ENCODE measurements at regions not wholly inside any gene's neighbourhood (a gene's known extent, or its start where the extent isn't known, plus 50 kb on each side); places are given as distances from the start of the nearest gene placed in this dataset.

- DNase-seq (ENCODE audit: low read depth, low spot score) = no peak
Measured at GRCh38 chr2:83567551-83567950, 891.5 kb downstream of the SUCLG1 start.

DNA sequence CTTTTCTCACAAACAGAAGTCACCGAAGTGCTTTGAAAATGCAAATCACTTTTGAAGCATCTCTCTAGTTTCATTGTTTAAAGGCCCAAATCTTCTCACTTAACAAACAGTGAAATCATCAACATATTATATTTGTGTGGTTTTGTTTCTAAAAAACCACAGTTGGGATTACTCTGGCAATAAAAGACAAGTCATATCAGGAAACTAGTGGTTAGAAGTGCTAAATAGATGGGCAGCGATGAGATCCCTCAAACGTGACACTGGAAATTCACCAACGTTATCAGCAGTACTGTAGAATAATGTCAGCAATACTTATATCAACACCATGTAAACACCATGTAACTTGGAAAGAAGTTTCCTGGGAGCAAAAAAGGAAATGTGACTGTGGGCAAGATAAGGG, 893.5 kb downstream of the SUCLG1 start:
- DNase-seq (ENCODE audit: low read depth, low spot score) = no peak

- DNase-seq (ENCODE audit: low read depth, low spot score) = no peak
Measured at GRCh38 chr2:83565181-83565580, 893.9 kb downstream of the SUCLG1 start.

- no peak for DNase-seq (ENCODE audit: low read depth, low spot score)
Measured at GRCh38 chr2:83561592-83561991, 897.5 kb downstream of the SUCLG1 start.

DNA sequence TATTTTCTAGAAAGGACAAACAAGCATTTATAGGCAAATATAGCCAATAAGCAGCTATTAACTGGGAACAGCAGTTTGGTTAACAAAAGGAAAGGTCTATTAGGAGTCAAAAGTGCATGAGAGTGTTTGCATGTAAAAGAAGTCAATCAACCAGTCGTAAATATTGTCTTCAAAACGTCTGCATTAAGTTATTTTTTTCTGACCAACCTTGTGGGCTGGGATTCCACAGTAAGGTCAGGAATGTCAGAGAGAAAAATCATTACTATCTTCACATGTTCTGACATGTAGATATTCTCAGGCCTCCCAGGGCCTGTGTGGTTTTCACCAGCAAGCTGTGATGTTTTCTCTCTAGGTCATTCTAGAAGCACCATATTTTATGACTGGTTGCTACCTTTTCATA, 922.5 kb downstream of the SUCLG1 start:
- no peak for DNase-seq (ENCODE audit: low read depth, low spot score)

DNA sequence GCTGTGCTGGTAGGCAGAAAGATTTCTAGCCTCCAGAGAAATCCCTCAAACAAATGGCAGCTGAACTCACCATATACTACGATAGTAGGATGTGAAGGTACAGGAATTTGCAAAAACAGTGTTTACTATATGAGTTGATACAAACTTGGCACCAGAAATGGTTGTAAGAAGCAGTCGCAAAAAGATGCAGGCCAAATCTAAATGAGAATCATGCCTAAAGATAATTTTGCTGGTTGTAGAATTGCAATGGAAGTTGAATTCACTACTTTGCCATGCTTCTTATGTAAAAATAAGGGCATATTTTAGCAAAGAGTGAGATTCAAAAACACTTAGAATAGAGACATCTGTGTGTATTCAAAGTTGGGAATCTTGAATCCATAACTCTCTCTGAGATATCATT, 924.7 kb downstream of the SUCLG1 start:
- DNase-seq (ENCODE audit: low read depth, low spot score) = no peak

DNA sequence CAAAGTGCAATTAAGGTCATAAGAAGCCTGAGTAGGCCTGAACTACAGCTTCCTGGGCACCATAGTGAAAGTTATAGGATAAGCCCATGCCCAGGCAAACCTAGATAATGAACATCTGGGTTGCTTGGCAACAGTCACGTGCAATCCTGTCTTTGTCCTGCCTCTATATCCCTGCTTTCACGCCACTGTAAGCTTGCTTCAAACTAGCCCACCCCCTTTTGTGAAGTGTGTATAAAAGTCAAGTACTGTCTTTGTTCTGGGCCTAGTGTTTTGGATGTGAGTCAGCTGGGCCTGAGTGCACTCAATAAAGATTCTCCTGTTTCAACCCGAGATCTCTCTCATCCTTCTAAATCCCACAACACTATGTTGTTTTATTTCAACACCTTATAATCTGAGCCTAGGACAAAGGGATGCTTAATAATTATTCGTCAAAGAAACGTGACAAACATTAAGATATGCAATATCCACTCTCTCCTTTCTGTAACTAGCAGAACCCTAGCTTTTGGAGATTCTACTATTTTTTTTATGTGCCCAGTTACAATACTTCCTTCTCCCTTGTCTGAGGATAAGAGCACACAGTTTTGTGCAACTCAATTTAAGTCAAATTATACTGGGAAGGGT, 927.8 kb downstream of the SUCLG1 start:
- no peak for DNase-seq (ENCODE audit: low read depth, low spot score)

GRCh38 chr2:83528767-83529166, 930.3 kb downstream of the SUCLG1 start:
- no peak for DNase-seq (ENCODE audit: low read depth, low spot score)

DNA sequence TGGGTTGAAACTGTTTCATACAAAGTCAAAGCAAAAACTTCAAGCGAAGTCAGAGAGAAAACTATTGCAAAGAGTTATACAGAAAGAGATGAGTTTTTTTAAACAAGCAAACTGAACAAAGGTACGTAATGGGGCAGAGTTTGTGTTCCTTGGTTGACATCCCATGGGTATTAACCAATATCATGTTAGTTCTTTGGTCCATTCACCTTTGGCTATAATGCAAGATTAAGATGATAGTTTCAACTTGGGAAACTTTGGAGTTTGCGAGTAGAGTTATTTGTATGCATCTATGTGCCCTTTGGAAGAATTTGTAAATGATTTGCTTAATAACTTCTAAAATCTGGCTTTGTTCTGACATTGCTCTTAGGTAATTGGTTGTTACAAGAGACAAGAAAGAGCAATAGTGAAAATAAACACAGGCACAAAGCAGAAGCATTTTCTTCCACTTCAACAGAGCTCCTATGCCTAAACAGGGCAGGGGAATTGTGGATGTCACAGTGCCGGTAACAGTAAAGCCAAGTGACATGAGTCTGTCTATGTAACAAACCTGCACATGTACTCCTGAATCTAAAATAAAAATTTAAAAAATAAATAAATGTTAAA, 936.1 kb downstream of the SUCLG1 start:
- DNase-seq (ENCODE audit: low read depth, low spot score) = no peak

DNA sequence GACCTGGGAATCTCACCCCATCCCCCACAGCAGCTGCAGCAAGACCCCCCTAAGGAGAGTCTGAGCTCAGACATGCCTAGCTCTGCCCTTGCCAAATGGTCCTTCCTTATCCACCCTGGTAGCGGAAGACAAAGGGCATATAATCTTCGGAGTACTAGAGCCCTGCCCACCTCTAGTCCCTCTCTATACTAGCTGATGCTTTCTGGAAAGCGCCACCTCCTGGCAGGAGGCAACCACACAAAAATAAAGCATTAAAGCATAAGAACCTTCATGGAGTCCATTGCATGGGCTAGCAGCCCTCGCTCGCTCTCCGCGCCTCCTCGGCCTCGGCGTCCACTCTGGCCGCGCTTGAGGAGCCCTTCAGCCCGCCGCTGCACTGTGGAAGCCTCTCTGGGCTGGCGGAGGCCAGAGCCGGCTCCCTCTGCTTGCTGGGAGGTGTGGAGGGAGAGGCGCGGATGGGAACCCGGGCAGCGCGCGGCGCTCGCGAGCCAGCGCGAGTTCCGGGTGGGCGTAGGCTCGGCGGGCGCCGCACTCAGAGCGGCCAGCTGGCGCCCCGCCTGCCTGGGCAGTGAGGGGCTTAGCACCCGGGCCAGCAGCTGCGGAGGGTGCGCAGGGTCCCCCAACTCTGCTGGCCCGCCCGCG, 941.2 kb downstream of the SUCLG1 start:
- no peak for DNase-seq (ENCODE audit: low read depth, low spot score)

DNA sequence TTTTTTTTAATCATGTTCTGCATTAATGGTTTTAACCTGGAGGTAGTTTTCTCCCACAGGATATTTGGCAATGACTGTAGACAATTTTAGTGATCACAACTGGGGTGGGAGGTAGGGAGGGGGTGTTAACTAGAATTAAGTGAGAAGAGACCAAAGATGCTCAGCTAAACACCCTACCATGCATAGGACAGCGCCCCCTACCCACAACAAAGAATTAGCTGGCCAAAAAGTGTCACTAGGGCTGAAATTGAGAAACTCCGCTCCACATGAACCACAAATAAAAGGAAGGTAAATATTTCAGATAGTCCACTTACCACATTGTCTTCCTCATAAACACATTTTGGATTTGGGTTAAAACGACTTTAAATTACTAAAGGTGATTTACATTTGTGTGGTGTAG, 942.6 kb downstream of the SUCLG1 start:
- DNase-seq (ENCODE audit: low read depth, low spot score) = no peak

DNA sequence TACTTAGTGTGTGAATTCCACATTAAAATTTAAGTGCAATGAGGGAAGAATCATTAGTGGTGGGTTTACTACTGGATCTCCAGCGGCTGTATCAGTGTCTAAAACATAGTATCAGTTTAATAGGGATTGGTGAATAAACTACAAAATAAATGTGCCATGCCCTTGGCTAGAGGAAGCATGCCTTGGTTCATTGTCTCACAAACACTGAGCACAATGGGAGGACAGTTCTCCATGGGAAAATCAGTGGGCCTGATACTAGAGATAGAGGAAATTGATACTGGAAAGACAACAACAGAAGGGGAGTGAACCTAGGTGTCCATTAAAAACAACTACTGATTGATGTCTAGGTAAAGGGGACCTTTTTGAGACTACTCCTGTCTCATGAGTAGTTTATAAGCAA, 971.6 kb downstream of the SUCLG1 start:
- DNase-seq (ENCODE audit: low read depth, low spot score) = no peak

- DNase-seq (ENCODE audit: low read depth, low spot score) = no peak
Measured at GRCh38 chr2:83481436-83481835, 977.6 kb downstream of the SUCLG1 start.

DNA sequence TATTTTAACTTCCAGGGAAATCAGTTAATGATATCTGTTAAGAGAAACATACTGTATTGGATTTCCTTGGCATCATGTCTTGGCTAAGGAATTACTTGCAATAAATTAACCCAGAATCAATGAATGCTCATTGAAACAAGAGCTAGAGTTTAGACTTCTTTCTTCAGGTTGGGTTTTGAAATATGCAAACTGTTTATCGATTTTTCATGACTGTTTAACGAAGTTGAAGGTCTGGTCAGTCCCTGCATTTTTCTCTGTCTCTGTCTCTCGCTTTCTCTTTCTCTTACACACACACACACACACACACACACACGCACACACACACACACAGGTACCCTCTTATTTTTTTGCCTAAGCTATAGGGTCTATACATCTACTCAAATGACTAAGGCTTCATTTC, 981.0 kb downstream of the SUCLG1 start:
- DNase-seq (ENCODE audit: low read depth, low spot score) = no peak

DNA sequence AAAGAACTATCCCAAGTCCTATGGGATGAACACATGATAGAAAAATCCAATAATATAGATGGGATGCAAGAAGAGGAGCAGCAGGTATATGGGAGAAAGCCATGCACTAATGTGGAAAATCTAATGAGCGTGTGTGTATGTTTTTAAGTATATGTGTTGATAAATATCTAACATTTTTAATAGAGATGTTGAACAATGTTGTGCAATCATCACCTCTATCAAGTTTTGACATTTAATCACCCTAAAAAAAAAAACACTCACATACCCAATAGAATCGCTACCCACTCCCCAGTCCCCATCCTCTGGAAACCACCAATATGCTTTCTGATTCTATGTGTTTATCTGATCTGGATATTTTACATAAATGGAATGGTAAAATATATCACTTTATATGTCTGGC, 983.7 kb downstream of the SUCLG1 start:
- DNase-seq (ENCODE audit: low read depth, low spot score) = no peak

DNA sequence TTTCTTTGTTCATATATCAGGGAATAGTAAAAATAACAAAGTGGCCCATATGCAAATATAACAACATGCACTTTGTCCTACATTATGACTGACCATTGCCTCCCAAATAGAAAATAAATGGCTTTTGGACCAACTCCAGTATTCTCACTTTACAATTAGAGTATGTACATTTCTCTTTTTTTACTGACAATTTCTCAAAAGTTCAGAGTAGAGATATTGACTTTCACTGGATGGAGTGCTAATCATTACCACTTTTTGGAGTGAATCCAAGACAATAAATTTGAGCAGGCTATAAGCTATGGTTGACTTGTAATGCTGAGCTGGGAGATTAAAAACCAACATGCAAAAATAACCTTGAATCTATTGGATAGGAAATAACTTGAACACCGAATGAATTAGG, 987.4 kb downstream of the SUCLG1 start:
- no peak for DNase-seq (ENCODE audit: low read depth, low spot score)

- no peak for DNase-seq (ENCODE audit: low read depth, low spot score)
Measured at GRCh38 chr2:83470928-83471327, 988.2 kb downstream of the SUCLG1 start.

DNA sequence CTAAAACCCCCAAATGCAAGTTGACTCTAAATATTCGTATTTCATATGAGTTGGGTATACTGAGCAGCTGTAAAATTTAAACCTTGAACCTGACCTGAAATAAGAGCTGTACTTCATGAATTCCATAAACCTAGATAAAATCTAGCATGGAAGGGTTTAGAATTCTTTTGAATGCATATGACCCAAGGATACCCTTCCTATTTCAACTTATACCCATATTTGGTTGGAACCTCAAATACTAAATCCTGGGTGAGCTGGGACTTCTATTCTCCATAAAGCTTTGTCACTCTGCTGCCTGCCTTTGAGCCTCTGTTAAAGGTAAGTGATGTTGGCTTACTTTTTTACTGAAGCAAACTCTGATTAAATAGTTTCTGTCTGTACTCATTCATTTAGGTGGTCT, 994.6 kb downstream of the SUCLG1 start:
- no peak for DNase-seq (ENCODE audit: low read depth, low spot score)

GRCh38 chr2:83462881-83463280, 996.2 kb downstream of the SUCLG1 start:
- DNase-seq (ENCODE audit: low read depth, low spot score) = no peak

DNA sequence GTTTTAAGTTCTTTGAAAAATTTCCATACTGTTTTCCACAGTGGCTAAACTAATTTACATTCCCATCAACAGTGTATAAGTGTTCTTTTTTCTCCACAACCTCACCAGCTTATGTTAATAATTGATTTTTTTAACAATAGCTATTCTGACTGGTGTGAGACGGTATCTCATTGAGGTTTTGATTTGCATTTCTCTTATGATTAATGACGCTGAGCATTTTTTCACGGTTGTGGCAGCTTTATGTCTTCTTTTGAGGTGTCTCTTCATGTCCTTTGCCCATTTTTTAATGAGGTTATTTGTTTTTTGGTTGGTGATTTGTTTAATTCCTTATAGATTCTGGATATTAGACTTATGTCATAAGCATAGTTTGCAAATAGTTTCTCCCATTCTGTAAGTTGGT, 997.9 kb downstream of the SUCLG1 start:
- DNase-seq (ENCODE audit: low read depth, low spot score) = no peak

DNA sequence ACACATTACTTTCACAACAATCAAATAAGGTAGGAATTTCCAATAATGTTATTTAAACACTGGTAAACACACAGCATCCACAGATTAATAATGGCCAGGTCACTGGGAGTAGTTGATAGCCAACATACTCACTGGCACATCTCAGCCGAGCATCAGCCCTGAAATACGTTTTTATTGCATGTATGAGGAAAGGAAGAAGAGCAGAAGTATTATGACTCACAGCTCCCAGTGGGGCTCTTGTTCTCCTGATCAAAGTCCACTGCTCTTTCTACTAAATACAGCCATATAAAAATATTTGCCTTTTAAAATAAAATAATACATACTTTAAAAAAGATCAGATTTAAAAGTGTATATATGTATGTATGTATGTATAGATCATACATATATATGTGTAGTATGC, 999.6 kb downstream of the SUCLG1 start:
- no peak for DNase-seq (ENCODE audit: low read depth, low spot score)

DNA sequence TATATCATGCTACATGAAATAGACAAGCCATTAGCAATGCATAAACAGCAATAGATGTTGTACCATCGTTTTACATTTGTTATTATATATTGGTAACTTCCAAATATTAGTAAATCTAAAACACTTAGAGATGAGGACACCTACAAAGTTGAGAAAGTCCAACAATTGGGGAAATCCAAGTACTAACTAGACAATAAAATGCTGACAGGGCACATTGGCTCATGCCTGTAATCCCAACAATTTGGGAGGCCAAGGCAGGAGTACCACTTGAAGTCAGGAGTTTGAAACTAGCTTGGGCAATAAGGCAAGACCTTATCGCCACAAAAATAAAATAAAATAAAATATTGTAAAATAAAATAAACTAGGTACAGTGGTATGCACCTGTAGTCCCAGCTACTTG, 1023.1 kb downstream of the SUCLG1 start:
- no peak for DNase-seq (ENCODE audit: low read depth, low spot score)

- no peak for DNase-seq (ENCODE audit: low read depth, low spot score)
Measured at GRCh38 chr2:83420993-83421392, 1038.1 kb downstream of the SUCLG1 start.

Measured in activated CD4-positive, CD25-positive, alpha-beta regulatory T cell treated with anti-CD3 and anti-CD28 coated beads, Interleukin-2, amount 50 U/mL, for 16 hours (primary cell).